ENCODE measurements at regions not wholly inside any gene's neighbourhood (a gene's known extent, or its start where the extent isn't known, plus 50 kb on each side); places are given as distances from the start of the nearest gene placed in this dataset.
A peak's percentile ranks its signal among the peaks of the same experiment; 100 is the strongest.

- TF ChIP-seq POLR2AphosphoS5 (IDR thresholded peaks at IDR 0.05) (no peak), CTCF (IDR thresholded peaks at IDR 0.05) (no peak), POLR2A (IDR thresholded peaks at IDR 0.05) (no peak)
- H3K27me3 ChIP-seq = peaks cover 0 to 7% of the 10 kb centered on the region in 2 donors
- intact Hi-C loops (cut with DNase I; ENCODE audit: low total_unique reads) = no loop called here
- no peak for DNase-seq (ENCODE audit: low spot score in 2 of 2)
- H3K4me1 ChIP-seq = no peaks in the 10 kb centered on the region
- peaks cover 6 to 14% of the 10 kb centered on the region in 2 donors for H3K9me3 ChIP-seq
- no peak overlapping the region for H3K27ac ChIP-seq
- no peaks in the 10 kb centered on the region for H3K36me3 ChIP-seq
- H3K4me3 ChIP-seq = no peak overlapping the region
Measured at GRCh38 chr16:86643671-86644070, 65.3 kb downstream of the FOXL1 start.

- Histone ChIP-seq H3K36me3 (no peaks in the 10 kb centered on the region), H3K27me3 (peaks cover 0 to 10% of the 10 kb centered on the region in 2 donors), H3K4me3 (no peak overlapping the region), H3K4me1 (no peaks in the 10 kb centered on the region), H3K9me3 (peaks cover 6 to 14% of the 10 kb centered on the region in 2 donors), H3K27ac (no peak overlapping the region)
- no peak for DNase-seq (ENCODE audit: low spot score in 2 of 2)
- intact Hi-C loops (cut with DNase I; ENCODE audit: low total_unique reads) = no loop called here
- TF ChIP-seq POLR2A (IDR thresholded peaks at IDR 0.05) = no peak
Measured at GRCh38 chr16:86647561-86647960, 69.2 kb downstream of the FOXL1 start.

GRCh38 chr16:86649875-86650274 lies 71.5 kb downstream of the FOXL1 start:
- Histone ChIP-seq H3K4me3 (no peak overlapping the region), H3K9me3 (peaks cover 6 to 14% of the 10 kb centered on the region in 2 donors), H3K27ac (no peak overlapping the region), H3K27me3 (peaks cover 0 to 10% of the 10 kb centered on the region in 2 donors), H3K36me3 (no peaks in the 10 kb centered on the region), H3K4me1 (no peaks in the 10 kb centered on the region)
- DNase-seq (ENCODE audit: low spot score in 2 of 2) = no peak
- intact Hi-C loops (cut with DNase I; ENCODE audit: low total_unique reads) = no loop called here
- no peak for TF ChIP-seq POLR2A (IDR thresholded peaks at IDR 0.05)
- TF ChIP-seq POLR2AphosphoS5 (IDR thresholded peaks at IDR 0.05) = no peak
- TF ChIP-seq CTCF (IDR thresholded peaks at IDR 0.05) = no peak

- no peak overlapping the region for H3K27ac ChIP-seq
- H3K36me3 ChIP-seq = no peaks in the 10 kb centered on the region
- no peak overlapping the region for H3K4me3 ChIP-seq
- TF ChIP-seq POLR2A (IDR thresholded peaks at IDR 0.05) (no peak), CTCF (IDR thresholded peaks at IDR 0.05) (no peak), POLR2AphosphoS5 (IDR thresholded peaks at IDR 0.05) (no peak)
- no peak for DNase-seq (ENCODE audit: low spot score in 2 of 2)
- H3K4me1 ChIP-seq = no peaks in the 10 kb centered on the region
- peaks cover 0 to 11% of the 10 kb centered on the region in 2 donors for H3K27me3 ChIP-seq
- peaks cover 6 to 14% of the 10 kb centered on the region in 2 donors for H3K9me3 ChIP-seq
- intact Hi-C loops (cut with DNase I; ENCODE audit: low total_unique reads) = no loop called here
Measured at GRCh38 chr16:86651013-86651627, 72.8 kb downstream of the FOXL1 start.

- Histone ChIP-seq H3K27ac (peak overlapping the region in 1 of 2 donors; percentile 43), H3K4me3 (no peak overlapping the region), H3K9me3 (peaks cover 6 to 14% of the 10 kb centered on the region in 2 donors), H3K36me3 (no peaks in the 10 kb centered on the region), H3K4me1 (no peaks in the 10 kb centered on the region), H3K27me3 (peaks cover 0 to 10% of the 10 kb centered on the region in 2 donors)
- intact Hi-C loops (cut with DNase I; ENCODE audit: low total_unique reads) = no loop called here
- no peak for DNase-seq (ENCODE audit: low spot score in 2 of 2)
- TF ChIP-seq POLR2A (IDR thresholded peaks at IDR 0.05) = no peak
Measured at GRCh38 chr16:86651823-86652222, 73.5 kb downstream of the FOXL1 start.

- no peak overlapping the region for H3K4me3 ChIP-seq
- no peaks in the 10 kb centered on the region for H3K9me3 ChIP-seq
- H3K27me3 ChIP-seq = peaks cover 0 to 12% of the 10 kb centered on the region in 2 donors
- intact Hi-C loops (cut with DNase I; ENCODE audit: low total_unique reads) = no loop called here
- TF ChIP-seq CTCF (IDR thresholded peaks at IDR 0.05) (no peak), POLR2A (IDR thresholded peaks at IDR 0.05) (no peak), POLR2AphosphoS5 (IDR thresholded peaks at IDR 0.05) (no peak)
- H3K36me3 ChIP-seq = no peaks in the 10 kb centered on the region
- no peak overlapping the region for H3K27ac ChIP-seq
- H3K4me1 ChIP-seq = no peaks in the 10 kb centered on the region
- DNase-seq (ENCODE audit: low spot score in 2 of 2) = no peak
Measured at GRCh38 chr16:86653285-86654006, 75.1 kb downstream of the FOXL1 start.
